ENCODE measurements at regions not wholly inside any gene's neighbourhood (a gene's known extent, or its start where the extent isn't known, plus 50 kb on each side); places are given as distances from the start of the nearest gene placed in this dataset.

DNA sequence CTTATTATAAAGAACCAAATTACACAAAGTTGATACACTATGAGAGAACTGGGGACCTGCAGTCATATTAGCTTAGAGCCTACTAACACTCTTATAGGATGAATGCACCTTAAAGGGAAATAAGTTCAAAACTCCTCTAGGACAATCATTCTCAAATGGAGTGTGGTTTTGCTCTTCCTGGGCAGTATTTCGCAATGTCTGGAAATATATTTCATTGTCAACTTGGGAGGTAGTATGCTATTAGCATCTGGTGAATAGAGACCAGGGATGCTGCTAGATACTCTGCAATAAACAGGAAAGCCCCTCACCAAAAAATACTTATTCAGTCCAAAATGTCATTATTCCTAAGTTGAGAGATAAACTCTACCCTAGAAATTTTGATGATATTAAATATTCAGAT is 451.4 kb upstream of the ARPP21 start:
- Mint-ChIP-seq H3K36me3 (ENCODE audit: low read depth) (no peaks in the 10 kb centered on the region), H3K9me3 (peaks cover 26% of the 10 kb centered on the region), H3K4me1 (ENCODE audit: low read depth) (no peaks in the 10 kb centered on the region), H3K4me3 (no peak overlapping the region), H3K27me3 (no peaks in the 10 kb centered on the region), H3K27ac (no peak overlapping the region)

DNA sequence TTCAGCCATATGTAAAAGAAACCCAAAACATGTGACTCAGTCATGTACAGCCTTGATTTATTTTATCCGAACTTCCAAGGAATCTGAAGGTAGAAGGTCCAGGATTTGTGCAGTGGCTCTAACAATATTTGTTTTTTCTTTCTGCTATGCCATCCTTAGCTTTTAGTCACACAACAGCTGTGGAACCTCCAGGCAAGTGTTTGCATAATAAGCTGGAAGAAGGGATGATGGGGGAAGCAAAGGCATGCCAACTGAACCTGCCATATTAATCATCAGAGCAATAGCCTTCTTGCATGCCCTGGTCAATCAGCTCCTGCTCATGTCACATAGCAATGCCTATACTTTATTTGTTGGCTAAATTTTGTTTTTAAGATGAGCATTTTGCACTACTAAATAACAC is 444.7 kb upstream of the ARPP21 start:
- Mint-ChIP-seq H3K27me3 (no peaks in the 10 kb centered on the region), H3K9me3 (peaks cover 15% of the 10 kb centered on the region), H3K27ac (no peak overlapping the region), H3K4me1 (ENCODE audit: low read depth) (no peaks in the 10 kb centered on the region), H3K36me3 (ENCODE audit: low read depth) (no peaks in the 10 kb centered on the region), H3K4me3 (no peak overlapping the region)

DNA sequence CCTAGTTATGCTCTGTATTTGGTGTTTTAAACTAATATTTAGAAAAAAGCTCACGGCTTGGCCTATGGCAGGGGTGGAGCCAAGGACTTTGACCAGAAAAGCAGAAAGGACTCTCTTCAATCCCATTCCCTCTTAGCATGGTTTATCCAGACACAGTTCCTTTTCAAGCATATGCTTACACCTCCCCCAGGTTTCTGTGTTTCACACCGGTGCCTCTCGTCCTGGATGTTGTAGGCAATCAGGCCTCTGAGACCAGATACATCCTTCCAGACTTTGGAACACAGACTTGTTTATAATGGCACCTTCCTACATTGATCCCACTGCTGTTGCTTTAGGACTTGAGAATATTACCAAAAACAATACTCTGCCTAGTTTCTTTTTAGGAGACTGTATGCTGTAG is 440.5 kb upstream of the ARPP21 start:
- peaks cover 5% of the 10 kb centered on the region for H3K9me3 Mint-ChIP-seq
- no peak overlapping the region for H3K27ac Mint-ChIP-seq
- H3K4me3 Mint-ChIP-seq, result no peak overlapping the region
- H3K36me3 Mint-ChIP-seq (ENCODE audit: low read depth), result no peaks in the 10 kb centered on the region
- no peaks in the 10 kb centered on the region for H3K27me3 Mint-ChIP-seq
- no peaks in the 10 kb centered on the region for H3K4me1 Mint-ChIP-seq (ENCODE audit: low read depth)

GRCh38 chr3:35200056-35200455 is 439.3 kb upstream of the ARPP21 start:
- Mint-ChIP-seq H3K9me3 (peaks cover 4% of the 10 kb centered on the region), H3K27ac (no peak overlapping the region), H3K36me3 (ENCODE audit: low read depth) (no peaks in the 10 kb centered on the region), H3K4me3 (no peak overlapping the region), H3K4me1 (ENCODE audit: low read depth) (no peaks in the 10 kb centered on the region), H3K27me3 (no peaks in the 10 kb centered on the region)

- H3K27me3 Mint-ChIP-seq, result no peaks in the 10 kb centered on the region
- H3K9me3 Mint-ChIP-seq, result peaks cover 4% of the 10 kb centered on the region
- no peak overlapping the region for H3K4me3 Mint-ChIP-seq
- H3K36me3 Mint-ChIP-seq (ENCODE audit: low read depth), result no peaks in the 10 kb centered on the region
- no peaks in the 10 kb centered on the region for H3K4me1 Mint-ChIP-seq (ENCODE audit: low read depth)
- no peak overlapping the region for H3K27ac Mint-ChIP-seq
Observed at GRCh38 chr3:35201211-35201610, 438.1 kb upstream of the ARPP21 start.

- Mint-ChIP-seq H3K4me1 (ENCODE audit: low read depth) (no peaks in the 10 kb centered on the region), H3K27ac (no peak overlapping the region), H3K27me3 (no peaks in the 10 kb centered on the region), H3K9me3 (peaks cover 3% of the 10 kb centered on the region), H3K36me3 (ENCODE audit: low read depth) (no peaks in the 10 kb centered on the region), H3K4me3 (no peak overlapping the region)
Observed at GRCh38 chr3:35215525-35216500, 423.5 kb upstream of the ARPP21 start.

DNA sequence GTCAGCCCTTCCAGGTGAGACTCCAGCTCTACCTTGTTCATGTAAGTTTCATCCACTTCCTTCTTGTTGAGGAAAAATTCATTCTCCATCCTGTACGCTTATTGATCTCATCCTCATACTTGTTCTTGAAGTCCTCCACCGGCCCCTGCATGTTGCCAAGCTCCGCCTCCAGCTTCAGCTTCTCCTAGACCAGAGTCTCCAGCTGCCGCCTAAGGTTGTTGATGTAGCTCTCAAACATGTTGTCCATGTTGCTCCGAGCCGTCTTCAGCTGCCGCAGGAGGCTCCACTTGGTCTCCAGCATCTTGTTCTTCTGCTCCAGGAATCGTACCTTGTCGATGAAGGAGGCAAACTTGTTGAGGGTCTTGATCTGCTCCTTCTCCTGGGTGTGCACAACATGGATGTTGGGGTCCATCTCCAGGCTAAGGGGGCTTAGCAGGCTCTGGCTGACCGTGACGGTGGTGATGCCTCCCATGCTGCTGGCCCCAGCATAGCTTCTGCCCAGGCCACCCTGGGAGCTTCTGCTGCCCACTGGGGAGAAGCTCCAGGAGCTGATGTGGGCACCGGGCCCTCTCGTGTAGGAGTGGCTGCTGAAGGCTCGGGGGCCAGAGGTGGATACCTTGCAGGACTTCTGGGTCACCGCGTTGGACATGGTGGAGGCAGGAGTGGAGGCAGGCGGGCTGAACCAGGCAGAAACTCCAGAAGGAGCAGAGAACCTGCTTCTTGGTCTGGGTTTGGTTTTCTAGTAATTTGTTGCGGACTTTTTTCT is 422.6 kb upstream of the ARPP21 start:
- Mint-ChIP-seq H3K4me1 (ENCODE audit: low read depth) (no peaks in the 10 kb centered on the region), H3K27me3 (no peaks in the 10 kb centered on the region), H3K4me3 (no peak overlapping the region), H3K9me3 (peaks cover 3% of the 10 kb centered on the region), H3K36me3 (ENCODE audit: low read depth) (no peaks in the 10 kb centered on the region), H3K27ac (no peak overlapping the region)

DNA sequence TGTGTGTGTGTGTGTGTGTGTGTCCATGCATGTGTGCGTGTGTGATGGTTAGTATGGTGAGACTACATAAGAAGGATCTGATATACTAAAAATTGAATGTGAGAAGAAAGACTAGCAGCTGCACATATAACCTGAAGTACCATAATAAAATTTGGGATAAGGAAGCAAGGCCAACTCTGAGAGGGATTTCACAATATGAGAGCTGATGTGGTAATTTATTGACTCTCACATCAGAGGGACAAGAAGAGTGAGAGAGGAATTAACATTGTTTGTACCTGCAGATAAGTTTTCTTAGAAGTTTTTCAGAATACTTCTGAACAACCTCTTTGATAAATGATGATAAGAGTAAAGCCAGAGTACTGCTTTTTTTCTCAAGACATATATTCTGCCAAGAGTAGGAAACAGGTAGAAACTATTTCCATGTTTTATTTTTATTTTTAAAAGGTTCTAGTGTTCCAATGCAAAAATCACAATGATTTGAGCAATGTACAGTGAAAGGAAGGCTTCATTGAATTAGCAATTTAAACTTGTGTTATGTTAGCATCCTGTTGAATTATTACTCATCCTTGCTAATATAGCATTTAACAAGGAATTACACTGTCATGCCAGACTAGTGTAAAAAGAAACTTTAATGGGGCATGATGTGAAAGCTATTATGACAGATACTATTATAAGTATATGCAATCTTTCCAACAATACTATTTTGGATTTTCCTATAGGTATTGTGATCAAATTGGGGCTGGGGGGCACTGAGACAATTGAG is 415.5 kb upstream of the ARPP21 start:
- Mint-ChIP-seq H3K27me3 (no peaks in the 10 kb centered on the region), H3K9me3 (peaks cover 5% of the 10 kb centered on the region), H3K36me3 (ENCODE audit: low read depth) (no peaks in the 10 kb centered on the region)

DNA sequence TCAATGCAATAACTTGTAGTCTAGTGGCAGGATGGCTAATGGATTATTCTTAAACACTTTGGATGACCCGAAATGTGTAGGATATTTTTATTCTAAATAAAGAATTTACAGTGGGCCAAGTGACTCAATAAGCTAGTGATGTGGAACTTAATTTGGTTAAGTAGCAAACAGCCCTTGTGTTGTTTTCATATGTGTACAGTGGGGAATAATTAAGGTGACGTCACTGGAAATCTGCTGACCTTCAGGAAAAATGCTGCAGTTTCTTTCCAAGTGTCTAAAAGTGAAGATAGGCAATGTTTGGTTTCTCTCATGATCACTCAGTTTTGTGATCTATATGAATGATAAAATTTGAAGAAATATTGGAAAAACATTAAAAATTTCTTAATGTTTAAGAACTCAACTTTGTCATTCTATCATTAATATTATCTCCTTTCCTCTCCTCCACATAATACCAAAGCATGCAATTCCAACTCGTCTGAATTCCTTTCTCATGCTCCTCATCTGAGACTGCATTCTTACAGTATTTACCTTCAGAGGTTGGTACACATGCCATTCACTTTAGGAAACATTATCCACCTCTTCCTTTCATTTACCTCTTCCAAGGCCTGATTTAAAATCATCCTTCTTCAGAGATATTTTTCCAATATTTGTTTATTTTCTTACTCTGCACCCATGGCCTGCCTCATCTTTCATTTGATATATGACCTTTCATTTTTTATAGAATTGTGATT is 414.6 kb upstream of the ARPP21 start:
- Mint-ChIP-seq H3K4me3 (no peak overlapping the region), H3K27ac (no peak overlapping the region), H3K36me3 (ENCODE audit: low read depth) (no peaks in the 10 kb centered on the region), H3K27me3 (no peaks in the 10 kb centered on the region), H3K4me1 (ENCODE audit: low read depth) (no peaks in the 10 kb centered on the region), H3K9me3 (peaks cover 5% of the 10 kb centered on the region)

More for the DNA sequence above, 415.5 kb upstream of the ARPP21 start:
- no peak overlapping the region for H3K27ac Mint-ChIP-seq
- H3K4me1 Mint-ChIP-seq (ENCODE audit: low read depth), result no peaks in the 10 kb centered on the region
- H3K4me3 Mint-ChIP-seq, result no peak overlapping the region

- Mint-ChIP-seq H3K27ac (no peak overlapping the region), H3K4me3 (no peak overlapping the region), H3K9me3 (no peaks in the 10 kb centered on the region)
Observed at GRCh38 chr3:35241236-35241635, 398.1 kb upstream of the ARPP21 start.

GRCh38 chr3:35254917-35255316 is 384.4 kb upstream of the ARPP21 start:
- Mint-ChIP-seq H3K4me1 (ENCODE audit: low read depth) (no peaks in the 10 kb centered on the region), H3K4me3 (no peak overlapping the region), H3K9me3 (peaks cover 12% of the 10 kb centered on the region), H3K27me3 (no peaks in the 10 kb centered on the region), H3K27ac (no peak overlapping the region), H3K36me3 (ENCODE audit: low read depth) (no peaks in the 10 kb centered on the region)

More at GRCh38 chr3:35241236-35241635, 398.1 kb upstream of the ARPP21 start:
- Mint-ChIP-seq H3K4me1 (ENCODE audit: low read depth) (no peaks in the 10 kb centered on the region), H3K36me3 (ENCODE audit: low read depth) (no peaks in the 10 kb centered on the region), H3K27me3 (no peaks in the 10 kb centered on the region)

GRCh38 chr3:35257641-35258040 is 381.7 kb upstream of the ARPP21 start:
- H3K27me3 Mint-ChIP-seq, result no peaks in the 10 kb centered on the region
- H3K4me3 Mint-ChIP-seq, result no peak overlapping the region
- no peaks in the 10 kb centered on the region for H3K36me3 Mint-ChIP-seq (ENCODE audit: low read depth)
- H3K9me3 Mint-ChIP-seq, result peaks cover 12% of the 10 kb centered on the region
- H3K4me1 Mint-ChIP-seq (ENCODE audit: low read depth), result no peaks in the 10 kb centered on the region
- no peak overlapping the region for H3K27ac Mint-ChIP-seq

- Mint-ChIP-seq H3K9me3 (peaks cover 6% of the 10 kb centered on the region), H3K4me3 (no peak overlapping the region), H3K36me3 (ENCODE audit: low read depth) (no peaks in the 10 kb centered on the region), H3K4me1 (ENCODE audit: low read depth) (no peaks in the 10 kb centered on the region), H3K27me3 (no peaks in the 10 kb centered on the region), H3K27ac (no peak overlapping the region)
Observed at GRCh38 chr3:35262406-35262805, 376.9 kb upstream of the ARPP21 start.

DNA sequence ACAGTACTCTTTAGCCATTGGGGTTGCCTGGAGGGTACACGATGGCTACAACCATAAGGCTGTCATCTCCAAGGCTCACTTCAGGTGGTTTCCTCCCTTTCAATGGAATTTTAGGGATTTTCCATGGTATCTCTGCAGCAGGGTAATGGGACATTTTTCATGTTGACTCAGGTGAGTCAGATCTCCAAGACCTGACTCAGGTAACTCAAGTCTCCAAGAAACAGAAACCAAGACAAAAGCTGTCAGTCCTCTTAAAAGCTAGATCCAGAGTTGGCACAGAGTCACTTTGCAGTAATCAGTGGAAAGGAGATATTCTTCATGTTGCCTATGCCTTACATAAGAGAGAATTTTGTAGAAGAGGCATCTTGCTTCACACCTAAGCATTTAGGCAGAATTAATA is 375.8 kb upstream of the ARPP21 start:
- no peaks in the 10 kb centered on the region for H3K27me3 Mint-ChIP-seq
- H3K4me1 Mint-ChIP-seq (ENCODE audit: low read depth), result no peaks in the 10 kb centered on the region
- no peak overlapping the region for H3K27ac Mint-ChIP-seq
- H3K9me3 Mint-ChIP-seq, result peaks cover 4% of the 10 kb centered on the region
- H3K4me3 Mint-ChIP-seq, result no peak overlapping the region
- no peaks in the 10 kb centered on the region for H3K36me3 Mint-ChIP-seq (ENCODE audit: low read depth)

Data from stimulated activated naive CD8-positive, alpha-beta T cell treated with anti-CD3 and anti-CD28 coated beads, Interleukin-15, Interleukin-2, amounts not matched to agents 100 ng/mL and 50 ng/mL, for 24 hours (primary cell).